Endodermal cell (in vitro differentiated cells): ENCODE measurements at regions not wholly inside any gene's neighbourhood (a gene's known extent, or its start where the extent isn't known, plus 50 kb on each side); places are given as distances from the start of the nearest gene placed in this dataset.

Source experiments
- DNase-seq: peaks from one replicate; pipeline ENCODE4 v3.0.0-alpha.2; 2017
- H3K27ac ChIP-seq: 2 replicates; pipeline ENCODE4 v1.5.1; 2013; ENCODE audit warnings: mild to moderate bottlenecking, low read depth, low read length, moderate library complexity
- H3K27me3 ChIP-seq: 2 replicates; pipeline ENCODE4 v1.6.1; 2013; ENCODE audit warnings: mild to moderate bottlenecking, low read length, moderate library complexity; ENCODE audit not compliant: insufficient read depth, control insufficient read depth, poor library complexity, severe bottlenecking
- H3K36me3 ChIP-seq: 2 replicates; pipeline ENCODE4 v1.7.0; 2013; ENCODE audit warnings: mild to moderate bottlenecking, low read length, moderate library complexity; ENCODE audit not compliant: control insufficient read depth, insufficient read depth
- H3K4me1 ChIP-seq: one replicate; pipeline ENCODE4 v1.7.0; 2013; ENCODE audit warnings: low read length; ENCODE audit not compliant: control insufficient read depth, insufficient read depth
- H3K4me3 ChIP-seq: 2 replicates; pipeline ENCODE4 v1.5.1; 2013; ENCODE audit warnings: mild to moderate bottlenecking, low read length, moderate library complexity
- H3K9ac ChIP-seq: 2 replicates; pipeline ENCODE4 v1.6.1; 2013; ENCODE audit warnings: mild to moderate bottlenecking, low read length, moderate library complexity; ENCODE audit not compliant: poor library complexity, severe bottlenecking; ENCODE audit errors: extremely low read depth
- H3K9me3 ChIP-seq: 2 replicates; pipeline ENCODE4 v1.6.1; 2013; ENCODE audit warnings: mild to moderate bottlenecking, low read length, moderate library complexity; ENCODE audit not compliant: control insufficient read depth
- H3K27ac Mint-ChIP-seq: 2 replicates; pipeline ENCODE4 v1.8.0; 2020; ENCODE audit warnings: mixed read lengths
- H3K27me3 Mint-ChIP-seq: 2 replicates; pipeline ENCODE4 v1.8.0; 2021; ENCODE audit warnings: mild to moderate bottlenecking, mixed read lengths; ENCODE audit not compliant: insufficient read depth
- H3K36me3 Mint-ChIP-seq: 2 replicates; pipeline ENCODE4 v1.8.0; 2020; ENCODE audit warnings: low read depth, mixed read lengths
- H3K4me1 Mint-ChIP-seq: 2 replicates; pipeline ENCODE4 v1.8.0; 2020; ENCODE audit warnings: mixed read lengths
- H3K4me3 Mint-ChIP-seq: 2 replicates; pipeline ENCODE4 v1.8.0; 2020; ENCODE audit warnings: mild to moderate bottlenecking, moderate library complexity, mixed read lengths
- H3K9me3 Mint-ChIP-seq: 2 replicates; pipeline ENCODE4 v1.8.0; 2020; ENCODE audit warnings: mild to moderate bottlenecking, mixed read lengths
- CTCF ChIP-seq: fragments of 200-600 bp; sonication (generic); conservative IDR thresholded peaks from 2 replicates; pipeline ENCODE4 v1.5.0; 2021; ENCODE audit warnings: antibody characterized with exemption, mild to moderate bottlenecking
- WGBS, 2 experiments: methylation state at CpG; one replicate each; pipeline versions ENCODE4 v1.1.5 to v1.1.7; 2013; ENCODE audit warnings: missing lambda C conversion rate in 2 of 2, mixed read lengths in 1 of 2; ENCODE audit not compliant: insufficient coverage in 1 of 2, insufficient read length in 1 of 2; 5-methylcytosine and 5-hydroxymethylcytosine counted together

GRCh38 chr2:40646642-40647041 is 194.8 kb upstream of the SLC8A1 start:
- H3K27me3 Mint-ChIP-seq: peaks cover 18% of the 10 kb centered on the region
- no peaks in the 10 kb centered on the region for H3K36me3 Mint-ChIP-seq

DNA sequence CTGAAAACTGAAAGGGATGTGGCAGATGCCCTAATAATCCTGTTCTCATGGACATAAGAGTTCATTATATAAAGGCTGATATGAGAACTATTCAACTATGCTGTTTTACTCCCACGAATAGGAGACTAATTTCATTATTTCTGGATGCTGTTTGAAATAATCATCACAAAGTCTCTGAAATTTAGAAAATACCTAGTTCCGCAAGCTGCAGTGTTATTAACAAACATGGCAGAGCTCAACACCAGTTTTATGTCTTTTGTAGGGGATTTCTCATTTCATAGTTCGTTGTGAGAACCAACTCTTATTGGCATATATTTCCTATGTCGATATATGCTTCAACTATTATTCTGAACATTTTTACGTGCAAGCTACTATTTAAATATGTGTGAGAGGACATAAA is 200.3 kb upstream of the SLC8A1 start:
- Histone ChIP-seq H3K36me3 (no peaks in the 10 kb centered on the region), H3K27me3 (peaks cover 65% of the 10 kb centered on the region), H3K4me1 (no peaks in the 10 kb centered on the region), H3K9me3 (no peaks in the 10 kb centered on the region), H3K27ac (no peak overlapping the region), H3K4me3 (no peak overlapping the region), H3K9ac (no peak overlapping the region)
- no peak for TF ChIP-seq CTCF
- Mint-ChIP-seq H3K27me3 (peaks cover 21% of the 10 kb centered on the region), H3K4me3 (no peak overlapping the region), H3K27ac (no peak overlapping the region), H3K9me3 (no peaks in the 10 kb centered on the region), H3K36me3 (no peaks in the 10 kb centered on the region), H3K4me1 (peaks cover 25% of the 10 kb centered on the region)
- DNase-seq: no peak
- WGBS, 2 experiments: 94% methylated on average over 5 of the region's 5 CpGs; no CpG with 5 or more reads in 1 of the 2 experiments

More at GRCh38 chr2:40646642-40647041, 194.8 kb upstream of the SLC8A1 start:
- no CpG with 5 or more reads among the region's 2 CpGs for WGBS, 2 experiments
- H3K27ac ChIP-seq: no peak overlapping the region
- H3K4me1 Mint-ChIP-seq: peaks cover 25% of the 10 kb centered on the region
- no peak overlapping the region for H3K4me3 ChIP-seq
- no peaks in the 10 kb centered on the region for H3K36me3 ChIP-seq
- H3K9me3 ChIP-seq: no peaks in the 10 kb centered on the region
- DNase-seq: no peak
- no peak overlapping the region for H3K9ac ChIP-seq
- TF ChIP-seq CTCF: no peak
- H3K27me3 ChIP-seq: peaks cover 62% of the 10 kb centered on the region
- H3K4me3 Mint-ChIP-seq: no peak overlapping the region
- no peaks in the 10 kb centered on the region for H3K4me1 ChIP-seq
- no peaks in the 10 kb centered on the region for H3K9me3 Mint-ChIP-seq
- H3K27ac Mint-ChIP-seq: no peak overlapping the region

DNA sequence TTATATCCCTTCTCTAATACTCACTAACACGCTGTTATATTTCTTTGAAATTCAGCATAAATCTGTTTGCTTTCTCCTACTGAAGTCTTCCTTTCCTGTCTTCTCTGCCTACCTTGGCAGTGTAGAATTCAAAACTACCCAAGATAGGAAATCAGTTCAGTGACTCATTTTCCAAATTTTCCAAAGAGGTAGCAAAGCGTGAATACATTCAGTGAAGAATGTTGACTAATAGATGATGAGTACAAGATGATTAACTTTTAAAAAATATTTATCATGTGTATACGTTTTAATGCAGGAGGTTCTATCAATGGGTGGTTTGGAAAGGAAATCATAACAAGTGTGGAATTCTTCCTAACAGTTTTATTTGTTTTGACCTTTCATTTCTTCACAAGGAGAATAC is 201.9 kb upstream of the SLC8A1 start:
- H3K9me3 Mint-ChIP-seq: no peaks in the 10 kb centered on the region

More for the DNA sequence above, 201.9 kb upstream of the SLC8A1 start:
- Mint-ChIP-seq H3K4me1 (peaks cover 13% of the 10 kb centered on the region), H3K27me3 (peaks cover 20% of the 10 kb centered on the region), H3K27ac (no peak overlapping the region), H3K4me3 (no peak overlapping the region), H3K36me3 (no peaks in the 10 kb centered on the region)
- WGBS, 2 experiments: 78 to 100% methylated on average over 1 to 3 of the region's 3 CpGs
- Histone ChIP-seq H3K9me3 (no peaks in the 10 kb centered on the region), H3K27ac (no peak overlapping the region), H3K36me3 (no peaks in the 10 kb centered on the region), H3K4me1 (no peaks in the 10 kb centered on the region), H3K4me3 (no peak overlapping the region), H3K27me3 (peaks cover 55% of the 10 kb centered on the region), H3K9ac (no peak overlapping the region)
- DNase-seq: no peak
- no peak for TF ChIP-seq CTCF
